ENCODE measurements at regions not wholly inside any gene's neighbourhood (a gene's known extent, or its start where the extent isn't known, plus 50 kb on each side); places are given as distances from the start of the nearest gene placed in this dataset.
"Not testable (repeated sequence)": the region's sequence is repeated elsewhere in the genome, so short reads cannot be mapped to it uniquely, and the experiment has no call there.

DNA sequence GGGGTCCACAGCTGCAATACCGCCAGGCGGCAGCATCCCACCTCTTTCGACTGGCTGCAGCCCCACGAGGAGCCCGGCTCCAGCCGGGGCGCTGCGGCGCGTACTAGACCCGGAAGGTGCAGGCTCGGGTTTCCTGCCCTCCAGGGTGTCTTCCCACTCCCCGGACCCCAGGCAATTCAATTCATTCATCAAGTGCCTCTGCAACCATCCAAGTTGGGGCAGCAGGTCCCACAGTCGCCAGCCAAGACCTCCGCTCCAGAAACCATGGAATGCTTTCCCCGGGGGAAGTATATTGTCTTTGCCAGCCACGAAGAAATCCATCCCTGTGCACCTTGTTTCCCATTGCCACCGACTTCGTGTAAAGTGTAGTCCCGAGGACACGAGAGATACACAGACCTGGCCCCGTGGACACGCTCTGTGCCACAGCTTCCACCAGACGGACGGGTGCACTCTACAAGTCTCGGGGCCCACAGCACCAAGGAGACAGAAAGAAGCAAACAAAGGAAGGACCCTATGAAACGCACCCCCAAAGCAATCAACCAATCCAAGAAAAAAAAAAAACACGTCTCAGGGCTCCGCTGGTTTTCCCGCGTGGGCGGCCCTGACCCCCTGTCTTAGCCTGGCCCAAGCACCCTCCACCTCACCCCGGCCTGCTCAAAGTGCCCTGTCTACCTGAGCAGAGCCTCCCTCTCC lies 3930.2 kb upstream of the OR11H1 start:
- not testable (repeated sequence) for TF ChIP-seq CTCF, POLR2A, EP300 (IDR thresholded peaks at IDR 0.05)

All from sigmoid colon (tissue), 4 donors.